Endothelial cell of umbilical vein (primary cell): ENCODE measurements at regions not wholly inside any gene's neighbourhood (a gene's known extent, or its start where the extent isn't known, plus 50 kb on each side); places are given as distances from the start of the nearest gene placed in this dataset.

Source experiments
- BruUV-seq: library from RNA; stranded (reverse); fragments of 400-500 nt; replicated peaks from 2 replicates; lab custom pipeline; 2021; lab: Mats Ljungman, UMichigan
- CTCF ChIA-PET: fragments of 300-600, 350-600 bp; sonication (Branson Sonifier 250); formaldehyde crosslinking; loops from one replicate; lab custom pipeline; 2021; ENCODE audit warnings: antibody characterized with exemption, inconsistent platforms; lab: Charles Lee
- POLR2A ChIA-PET: fragments of 300-600, 350-600 bp; sonication (Branson Sonifier 250); formaldehyde crosslinking; loops from one replicate; lab custom pipeline; 2021; ENCODE audit warnings: antibody characterized with exemption, inconsistent platforms; lab: Charles Lee
- DNase-seq: peaks from one replicate; pipeline ENCODE4 v3.0.0-alpha.2; 2011; ENCODE audit warnings: low read depth, low spot score
- FAIRE-seq: peaks from 2 replicates; lab custom pipeline; 2011; peaks lifted over from hg19 to GRCh38; lab: Jason Lieb, UNC
- H2AFZ ChIP-seq: 2 replicates; pipeline ENCODE4 v1.6.0; 2012; ENCODE audit warnings: low read depth, low read length, control low read depth, inconsistent platforms
- H3K27ac ChIP-seq: 2 replicates; pipeline ENCODE4 v1.5.1; 2011; ENCODE audit warnings: low read depth, mild to moderate bottlenecking, control low read depth, low read length, moderate library complexity; ENCODE audit not compliant: insufficient read depth
- H3K27me3 ChIP-seq, 2 experiments: 2 replicates each; pipeline versions ENCODE4 v1.6.0 to v1.6.1; 2011; ENCODE audit warnings: low read length in 2 of 2, mixed read lengths in 1 of 2; ENCODE audit not compliant: control insufficient read depth in 2 of 2, insufficient read depth in 2 of 2
- H3K36me3 ChIP-seq, 2 experiments: 2 replicates in 1 of 2; 3 replicates in 1 of 2; pipeline ENCODE4 v1.5.1; 2011; ENCODE audit warnings: low read length in 2 of 2, mild to moderate bottlenecking in 1 of 2, moderate library complexity in 1 of 2; ENCODE audit not compliant: control insufficient read depth in 2 of 2, insufficient read depth in 2 of 2; ENCODE audit errors: extremely low read depth in 1 of 2
- H3K4me1 ChIP-seq: 3 replicates; pipeline ENCODE4 v1.5.1; 2011; ENCODE audit warnings: mild to moderate bottlenecking, low read length; ENCODE audit not compliant: control insufficient read depth, insufficient read depth; ENCODE audit errors: extremely low read depth
- H3K4me2 ChIP-seq: 2 replicates; pipeline ENCODE4 v1.6.1; 2011; ENCODE audit warnings: low read length, control low read depth, mixed read lengths; ENCODE audit not compliant: insufficient read depth
- H3K4me3 ChIP-seq, 3 experiments: fragments of 200-600 bp in 1 of 3; sonication (generic), shearing (Covaris generic) in 1 of 3; replicated peaks in 1 of 3; 2 replicates each; pipeline ENCODE4 v1.5.1; 2011 to 2016; ENCODE audit warnings: control low read depth in 3 of 3, low read length in 3 of 3, mild to moderate bottlenecking in 2 of 3, inconsistent platforms in 1 of 3, low read depth in 1 of 3, moderate library complexity in 1 of 3; ENCODE audit not compliant: insufficient read depth in 1 of 3
- H3K79me2 ChIP-seq: 2 replicates; pipeline ENCODE4 v1.6.0; 2012; ENCODE audit warnings: low read length, inconsistent platforms; ENCODE audit not compliant: control insufficient read depth, insufficient read depth
- H3K9ac ChIP-seq: replicated peaks from 2 replicates; pipeline ENCODE3; 2011; ENCODE audit warnings: low read length, control low read depth; ENCODE audit not compliant: insufficient read depth; ENCODE audit errors: extremely low read depth
- H3K9me1 ChIP-seq: replicated peaks from 3 replicates; pipeline ENCODE4 v1.6.0; 2011; ENCODE audit warnings: mild to moderate bottlenecking, low read length; ENCODE audit not compliant: control insufficient read depth, insufficient read depth; ENCODE audit errors: extremely low read depth
- H3K9me3 ChIP-seq: replicated peaks from 2 replicates; pipeline ENCODE4 v1.5.1; 2012; ENCODE audit warnings: low read length, inconsistent platforms; ENCODE audit not compliant: control insufficient read depth, insufficient read depth
- H4K20me1 ChIP-seq: replicated peaks from 2 replicates; pipeline ENCODE3; 2011; ENCODE audit warnings: mild to moderate bottlenecking, low read length; ENCODE audit not compliant: control insufficient read depth, insufficient read depth; ENCODE audit errors: extremely low read depth
- EZH2 ChIP-seq: IDR thresholded peaks from 2 replicates; pipeline ENCODE4 v1.6.1; 2012; ENCODE audit warnings: borderline replicate concordance, low read depth, mild to moderate bottlenecking, moderate library complexity, low read length, inconsistent platforms; ENCODE audit not compliant: severe bottlenecking
- FOS ChIP-seq: IDR thresholded peaks from 2 replicates; pipeline ENCODE4 v1.6.1; 2011; ENCODE audit warnings: mild to moderate bottlenecking, low read length, moderate library complexity, borderline replicate concordance; ENCODE audit not compliant: insufficient read depth
- GATA2 ChIP-seq: IDR thresholded peaks from 2 replicates; pipeline ENCODE4 v1.7.0; 2011; ENCODE audit warnings: low read depth, mild to moderate bottlenecking, moderate library complexity, mixed read lengths, low read length; ENCODE audit not compliant: insufficient read length, insufficient read depth
- JUN ChIP-seq: IDR thresholded peaks from 2 replicates; pipeline ENCODE4 v1.6.1; 2011; ENCODE audit warnings: borderline replicate concordance, low read depth; ENCODE audit not compliant: insufficient read length, insufficient read depth
- MYC ChIP-seq: IDR thresholded peaks from one replicate; pipeline ENCODE4 v1.6.1; 2011; ENCODE audit warnings: mild to moderate bottlenecking, low read depth, low read length
- POLR2A ChIP-seq: IDR thresholded peaks from 2 replicates; pipeline ENCODE4 v1.6.1; 2012; ENCODE audit warnings: low read depth, mild to moderate bottlenecking, control low read depth, low read length
- POLR2AphosphoS5 ChIP-seq: IDR thresholded peaks from 2 replicates; pipeline ENCODE4 v1.6.1; 2012; ENCODE audit warnings: low read depth, mild to moderate bottlenecking, control low read depth, low read length, moderate library complexity; ENCODE audit not compliant: insufficient read depth
- dilution Hi-C: fragments of 300-500 bp; cut with MboI; formaldehyde crosslinking; loops from one replicate; pipeline ENCODE4 v1.15.0; 2019; ENCODE audit warnings: low sequenced_read_pairs; ENCODE audit not compliant: extremely low pct_ligation_motif_present
- intact Hi-C: fragments of 100-400 bp; cut with micrococcal nuclease; formaldehyde crosslinking; loops from one replicate; pipeline ENCODE4 v1.10.0; 2022
- TF ChIP-seq, protein P1 (sequence below), 2 donors: IDR thresholded peaks; 1 replicate in 1 of 2; 2 replicates in 1 of 2; pipeline ENCODE4 v1.5.1; 2011; ENCODE audit warnings: low read length in 2 of 2, mild to moderate bottlenecking in 2 of 2, moderate library complexity in 2 of 2, control low read depth in 1 of 2, inconsistent platforms in 1 of 2, low read depth in 1 of 2; ENCODE audit not compliant: insufficient read depth in 1 of 2; ENCODE audit errors: extremely low read depth in 1 of 2
- TF ChIP-seq, protein P2 (sequence below): IDR thresholded peaks from 2 replicates; pipeline ENCODE4 v1.6.1; 2011; ENCODE audit not compliant: insufficient read depth, insufficient read length

DNA sequence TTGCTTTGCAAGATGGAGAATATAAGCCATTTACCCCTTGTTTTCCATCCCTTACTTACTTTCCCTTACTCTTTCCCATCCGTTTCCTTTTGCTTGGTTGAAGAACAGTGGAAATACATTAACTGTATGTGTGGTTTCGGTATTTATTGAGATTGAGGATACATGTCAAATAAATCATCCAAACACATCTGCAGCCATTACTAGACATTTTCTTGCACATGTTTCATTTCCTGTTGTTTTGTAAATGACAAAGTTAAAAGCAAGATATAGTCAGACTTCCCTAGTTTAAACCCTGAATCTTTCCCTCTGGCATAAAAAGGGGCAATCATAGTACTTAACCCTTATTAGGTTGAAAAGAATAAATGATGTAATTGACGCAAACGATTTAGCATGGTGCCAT, 82.1 kb upstream of the BCHE start:
- H3K4me1 ChIP-seq = no peaks in the 10 kb centered on the region
- dilution Hi-C loops (no loop called here), intact Hi-C loops (no loop called here)
- no peak overlapping the region for H3K4me3 ChIP-seq
- POLR2A ChIA-PET = no interaction called here
- H3K36me3 ChIP-seq = no peaks in the 10 kb centered on the region
- H3K4me2 ChIP-seq = no peak overlapping the region
- TF ChIP-seq MYC (no peak), POLR2A (no peak), JUN (no peak), GATA2 (no peak), POLR2AphosphoS5 (no peak), EZH2 (no peak), FOS (no peak)
- TF ChIP-seq, protein P1, sequence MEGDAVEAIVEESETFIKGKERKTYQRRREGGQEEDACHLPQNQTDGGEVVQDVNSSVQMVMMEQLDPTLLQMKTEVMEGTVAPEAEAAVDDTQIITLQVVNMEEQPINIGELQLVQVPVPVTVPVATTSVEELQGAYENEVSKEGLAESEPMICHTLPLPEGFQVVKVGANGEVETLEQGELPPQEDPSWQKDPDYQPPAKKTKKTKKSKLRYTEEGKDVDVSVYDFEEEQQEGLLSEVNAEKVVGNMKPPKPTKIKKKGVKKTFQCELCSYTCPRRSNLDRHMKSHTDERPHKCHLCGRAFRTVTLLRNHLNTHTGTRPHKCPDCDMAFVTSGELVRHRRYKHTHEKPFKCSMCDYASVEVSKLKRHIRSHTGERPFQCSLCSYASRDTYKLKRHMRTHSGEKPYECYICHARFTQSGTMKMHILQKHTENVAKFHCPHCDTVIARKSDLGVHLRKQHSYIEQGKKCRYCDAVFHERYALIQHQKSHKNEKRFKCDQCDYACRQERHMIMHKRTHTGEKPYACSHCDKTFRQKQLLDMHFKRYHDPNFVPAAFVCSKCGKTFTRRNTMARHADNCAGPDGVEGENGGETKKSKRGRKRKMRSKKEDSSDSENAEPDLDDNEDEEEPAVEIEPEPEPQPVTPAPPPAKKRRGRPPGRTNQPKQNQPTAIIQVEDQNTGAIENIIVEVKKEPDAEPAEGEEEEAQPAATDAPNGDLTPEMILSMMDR (IDR thresholded peaks at IDR 0.05; ENCODE audit: extremely low read depth in 1 of 2, insufficient read depth in 1 of 2, low read depth in 1 of 2, low read length in 2 of 2) = no peak
- TF ChIP-seq, protein P2, sequence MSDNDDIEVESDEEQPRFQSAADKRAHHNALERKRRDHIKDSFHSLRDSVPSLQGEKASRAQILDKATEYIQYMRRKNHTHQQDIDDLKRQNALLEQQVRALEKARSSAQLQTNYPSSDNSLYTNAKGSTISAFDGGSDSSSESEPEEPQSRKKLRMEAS = no peak
- H3K9ac ChIP-seq = no peak overlapping the region
- BruUV-seq = no TSS peak
- DNase-seq (no peak), FAIRE-seq (no peak)
- no peaks in the 10 kb centered on the region for H3K9me3 ChIP-seq
- CTCF ChIA-PET = no interaction called here
- H3K9me1 ChIP-seq = no peaks in the 10 kb centered on the region
- H2AFZ ChIP-seq = no peak overlapping the region
- no peaks in the 10 kb centered on the region for H4K20me1 ChIP-seq
- no peaks in the 10 kb centered on the region for H3K79me2 ChIP-seq
- no peaks in the 10 kb centered on the region for H3K27me3 ChIP-seq
- no peak overlapping the region for H3K27ac ChIP-seq
